ENCODE measurements at regions not wholly inside any gene's neighbourhood (a gene's known extent, or its start where the extent isn't known, plus 50 kb on each side); places are given as distances from the start of the nearest gene placed in this dataset.

DNA sequence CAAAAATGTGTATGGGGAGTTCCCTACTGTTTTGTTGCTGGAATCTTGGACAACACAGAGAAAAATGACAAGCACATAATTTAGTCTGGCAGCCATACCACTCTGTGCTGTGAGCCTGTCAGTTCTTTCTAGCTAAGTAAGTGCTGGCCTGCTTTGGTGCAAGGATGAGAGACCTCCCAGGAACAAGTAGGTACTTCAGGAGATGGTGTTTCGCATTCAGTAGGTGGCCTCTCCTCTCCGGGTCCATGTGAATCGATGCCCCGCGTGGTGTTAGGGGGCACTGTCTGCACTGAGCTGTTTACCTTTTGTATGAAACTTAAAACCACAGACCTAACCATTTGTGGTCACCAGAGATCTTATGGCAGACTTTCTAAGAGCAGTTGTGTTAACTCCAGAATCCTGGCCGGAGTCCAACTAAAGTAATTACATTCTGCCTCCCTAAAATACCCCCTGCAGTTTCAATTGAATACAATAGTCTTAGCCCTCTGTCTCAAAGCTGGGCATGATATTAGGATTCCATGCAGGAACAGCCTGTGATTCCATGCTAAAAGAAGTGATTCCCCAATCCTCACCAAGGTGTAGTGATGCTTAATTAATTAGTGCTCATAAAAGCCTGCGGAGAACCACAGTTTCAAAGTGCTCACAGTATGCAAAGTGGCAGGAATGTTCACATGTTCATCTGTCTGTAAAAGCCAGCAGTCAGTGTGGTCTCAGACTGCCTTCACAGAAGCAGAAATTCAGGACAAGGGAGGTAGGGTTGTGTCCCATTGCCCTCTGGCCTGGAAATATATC is 64.2 kb downstream of the LLPH start:
- DNase-seq, result no peak
- intact Hi-C loops (cut with DNase I), result no loop called here
- no peak for ATAC-seq (ENCODE audit: poor library complexity)

DNA sequence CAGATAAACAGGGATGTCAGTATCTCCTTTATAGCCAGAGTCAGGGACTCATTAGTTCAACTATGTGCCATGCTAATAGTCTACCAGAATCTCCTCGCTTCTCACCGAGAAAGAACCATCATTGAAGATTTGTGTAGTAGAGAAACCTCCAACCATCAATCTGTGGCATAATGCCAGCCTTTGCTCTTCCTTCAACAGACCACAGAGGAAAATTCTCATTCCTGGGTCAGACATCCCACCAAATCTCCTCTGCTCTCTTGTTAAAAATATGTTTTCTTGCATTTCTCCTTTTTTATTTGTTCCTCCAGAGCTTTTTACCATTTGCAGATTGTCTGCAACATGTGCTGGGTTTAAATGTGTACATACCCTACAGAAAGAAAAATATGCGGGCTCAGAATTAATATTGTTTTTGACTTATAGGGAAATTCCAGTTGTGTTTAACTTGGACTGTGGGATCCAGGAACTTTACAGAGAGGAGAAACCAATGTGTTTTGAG is 64.9 kb downstream of the LLPH start:
- intact Hi-C loops (cut with DNase I), result no loop called here
- ATAC-seq (ENCODE audit: poor library complexity) (no peak), DNase-seq (no peak)

DNA sequence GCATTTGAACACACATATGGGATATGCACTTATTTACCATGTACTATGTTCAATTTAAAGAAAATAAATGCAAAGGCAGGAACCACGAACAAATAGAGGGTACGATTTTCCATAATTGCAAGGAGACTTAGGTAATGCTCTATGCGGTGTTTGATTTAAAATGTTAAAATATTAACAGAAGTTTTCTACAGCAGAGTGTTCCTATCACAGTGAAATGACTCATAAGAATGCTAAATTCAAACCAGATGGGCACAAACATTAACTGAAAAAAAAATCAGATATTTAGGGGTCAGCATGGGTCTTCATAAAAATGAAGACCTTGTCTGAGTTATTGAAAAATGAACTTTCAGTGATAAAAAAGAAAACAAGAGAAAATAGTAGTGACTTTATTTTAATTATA is 65.4 kb downstream of the LLPH start:
- ATAC-seq (ENCODE audit: poor library complexity) (no peak), DNase-seq (no peak)
- intact Hi-C loops (cut with DNase I), result no loop called here

DNA sequence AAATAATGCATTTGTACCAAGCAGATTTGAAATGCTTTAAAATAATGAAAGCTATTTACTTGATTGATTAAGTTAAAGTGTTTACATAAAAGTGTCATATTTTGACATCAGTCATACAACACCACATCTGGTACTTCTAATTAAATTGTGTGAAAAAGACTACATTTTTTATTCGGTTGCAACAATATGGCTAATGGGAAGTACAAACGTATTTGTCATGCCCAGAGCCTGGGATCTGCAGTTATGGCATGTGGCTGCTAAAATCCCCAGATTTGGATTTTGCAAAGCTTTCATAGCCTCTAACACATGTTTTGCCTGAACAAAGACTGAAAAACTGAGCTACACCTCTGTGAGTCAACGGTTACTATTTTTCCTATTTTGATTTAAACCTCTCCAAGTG is 66.6 kb downstream of the LLPH start:
- intact Hi-C loops (cut with DNase I), result no loop called here
- DNase-seq (no peak), ATAC-seq (ENCODE audit: poor library complexity) (no peak)

DNA sequence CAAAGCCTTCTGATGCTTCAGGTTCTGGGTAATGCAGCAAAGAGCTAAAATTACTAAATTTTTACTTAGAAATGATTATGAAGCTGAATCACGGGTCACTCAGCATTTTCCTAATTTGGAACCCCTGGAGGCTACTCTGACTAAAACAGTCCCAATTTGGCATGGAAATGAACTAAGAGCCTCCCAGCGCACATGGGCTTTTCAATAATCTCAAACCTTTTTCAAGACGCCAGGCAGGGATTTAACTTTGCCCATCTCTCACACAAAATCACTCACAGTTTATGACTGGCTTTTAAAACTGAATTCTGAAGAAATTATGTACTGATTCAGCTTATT is 68.3 kb downstream of the LLPH start:
- no peak for DNase-seq
- intact Hi-C loops (cut with DNase I), result no loop called here
- ATAC-seq (ENCODE audit: poor library complexity), result no peak

DNA sequence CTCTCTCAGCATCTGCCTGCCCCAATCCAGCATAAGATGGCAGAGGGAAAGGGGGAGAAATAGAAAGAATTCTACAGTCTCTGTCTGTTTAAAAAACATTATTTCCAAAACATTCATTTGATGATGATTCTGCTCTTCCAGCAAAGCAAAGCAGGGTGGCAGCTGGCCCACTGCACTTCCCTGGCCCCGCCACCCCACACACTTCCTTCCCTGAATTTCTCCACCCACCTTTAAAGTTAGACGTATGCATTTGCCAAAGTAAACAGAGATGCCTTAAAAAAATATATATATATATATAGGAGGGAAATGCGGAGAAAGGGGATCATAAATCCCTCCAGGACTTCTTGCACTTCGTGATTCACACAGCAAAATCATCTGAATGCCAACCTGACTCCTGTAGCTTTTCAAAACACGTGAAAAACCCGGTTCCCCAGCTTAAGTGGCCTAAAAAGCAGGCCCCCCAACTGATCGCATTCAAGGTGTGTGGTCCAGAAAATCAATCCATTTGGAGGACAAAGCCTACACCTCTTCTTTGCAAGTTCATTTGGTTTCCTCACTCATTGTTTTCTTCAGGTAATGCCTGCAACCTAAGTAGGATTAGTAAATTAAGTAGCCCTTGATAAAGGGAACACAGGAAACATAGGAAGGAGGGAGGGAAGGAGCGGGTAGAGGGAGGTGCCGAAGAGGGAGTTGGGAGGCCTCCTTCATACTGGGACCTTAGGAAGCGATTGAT is 68.8 kb downstream of the LLPH start:
- no peak for DNase-seq
- intact Hi-C loops (cut with DNase I), result no loop called here
- ATAC-seq (ENCODE audit: poor library complexity), result no peak

DNA sequence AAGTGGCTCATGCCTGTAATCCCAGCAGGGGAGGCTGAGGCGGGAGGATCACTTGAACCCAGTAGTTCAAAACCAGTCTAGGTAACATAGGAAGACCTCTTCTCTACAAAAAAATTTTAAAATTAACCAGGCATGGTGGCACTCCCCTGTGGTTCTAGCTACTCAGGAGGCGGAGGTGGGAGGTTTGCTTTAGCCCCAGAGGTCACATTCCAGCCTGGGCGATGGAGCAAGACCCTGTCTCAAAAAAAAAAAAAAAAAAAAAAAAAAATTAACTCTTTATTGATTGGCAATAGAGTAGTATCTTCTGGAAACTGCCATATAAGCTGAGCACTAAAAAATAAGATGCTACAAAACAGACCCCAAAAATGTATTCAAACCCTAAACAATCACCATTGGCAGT is 69.5 kb downstream of the LLPH start:
- DNase-seq (no peak), ATAC-seq (ENCODE audit: poor library complexity) (no peak)
- intact Hi-C loops (cut with DNase I), result no loop called here

DNA sequence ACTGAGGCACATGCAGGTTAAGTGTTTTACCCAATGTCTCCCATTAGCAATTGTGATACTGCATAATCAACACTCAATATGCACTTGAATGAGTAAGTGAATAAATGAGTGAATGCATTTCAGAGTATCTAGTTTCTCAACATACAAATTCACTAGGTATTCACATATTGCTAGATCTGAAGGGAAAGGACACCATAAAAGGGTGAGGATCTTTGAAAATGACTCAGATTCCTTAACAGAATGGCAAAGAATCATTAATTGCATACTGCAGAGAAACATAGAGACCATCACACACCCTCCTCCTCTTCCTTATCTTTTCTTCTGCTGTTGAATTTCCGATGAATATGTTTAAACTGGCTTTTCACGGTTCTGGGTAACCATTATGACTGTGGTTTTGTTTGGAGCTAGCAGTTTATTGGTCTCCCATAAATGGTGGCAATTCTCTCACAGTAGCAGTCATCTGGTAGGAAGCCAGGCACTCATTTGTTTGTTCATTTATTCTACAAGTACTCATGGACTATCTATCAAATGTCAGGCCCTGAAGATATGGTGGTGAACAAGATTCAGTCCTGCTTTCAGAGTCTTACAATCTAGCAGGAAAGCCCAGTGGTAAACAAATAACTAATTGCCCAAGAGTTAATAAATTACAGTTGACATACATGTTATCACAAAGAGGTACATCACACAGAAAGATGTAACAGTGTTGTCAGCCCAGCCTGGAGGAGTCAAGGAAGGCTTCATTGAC is 70.2 kb downstream of the LLPH start:
- intact Hi-C loops (cut with DNase I), result no loop called here
- no peak for DNase-seq
- ATAC-seq (ENCODE audit: poor library complexity), result no peak

DNA sequence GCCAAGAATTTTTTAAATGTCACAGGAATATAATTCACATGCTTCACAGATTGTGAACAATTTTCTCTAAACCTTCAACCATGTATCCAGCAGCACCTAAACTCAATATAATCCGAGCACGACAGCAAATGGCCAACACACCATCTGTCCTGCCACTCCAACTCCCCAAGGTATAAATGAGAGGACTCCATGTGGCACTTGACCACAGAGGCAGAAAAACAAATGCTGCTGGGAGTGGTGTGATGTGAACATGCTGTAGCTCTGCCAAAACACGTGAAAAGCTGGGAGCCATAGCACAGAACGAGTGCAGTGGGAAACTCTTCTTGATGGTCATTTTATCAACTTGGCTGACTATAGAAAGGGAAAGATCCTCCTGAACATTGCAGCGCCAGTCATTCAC is 70.9 kb downstream of the LLPH start:
- no peak for ATAC-seq (ENCODE audit: poor library complexity)
- intact Hi-C loops (cut with DNase I), result no loop called here
- DNase-seq, result no peak

DNA sequence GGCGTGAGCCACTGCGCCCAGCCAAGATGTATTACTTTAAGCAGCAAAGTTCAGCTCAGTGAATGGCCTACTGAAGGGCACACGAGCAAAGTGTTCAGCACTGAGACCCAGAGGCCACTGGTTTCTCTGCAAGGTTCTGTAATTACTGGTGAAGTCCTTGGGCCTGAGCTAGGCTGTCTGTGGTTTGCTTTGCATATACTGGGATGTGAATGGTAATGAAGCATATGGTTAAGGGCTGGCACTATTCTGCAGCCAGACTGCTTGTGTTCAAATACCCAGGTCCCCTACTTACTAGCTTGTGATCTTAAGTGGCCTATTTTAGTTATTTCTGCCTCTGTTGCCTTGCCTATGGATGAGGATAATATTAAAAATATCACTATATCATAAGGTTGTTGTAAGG is 72.0 kb downstream of the LLPH start:
- ATAC-seq (ENCODE audit: poor library complexity) (no peak), DNase-seq (no peak)
- intact Hi-C loops (cut with DNase I), result no loop called here

DNA sequence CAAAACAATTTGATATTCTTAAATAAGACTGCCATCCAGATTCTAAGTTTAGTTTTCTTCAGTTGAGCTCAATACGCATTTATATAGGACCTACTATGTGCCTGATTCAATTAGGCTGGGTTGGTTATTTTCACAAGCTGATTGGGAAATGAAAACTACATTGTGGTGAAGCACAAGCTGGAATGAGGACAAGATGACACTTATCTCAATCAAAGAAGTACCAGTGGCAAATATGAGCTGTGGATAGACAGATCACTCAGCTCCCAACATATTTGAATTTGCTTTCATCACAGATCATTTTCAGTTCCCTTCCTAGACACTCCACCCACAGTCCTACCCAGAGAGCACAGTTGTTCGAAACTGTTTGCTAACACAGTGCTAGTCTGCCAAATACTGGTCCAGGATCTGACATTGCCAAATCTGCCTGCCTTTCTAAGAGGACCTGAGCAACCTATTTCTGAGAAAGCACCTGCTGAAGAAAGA is 74.7 kb downstream of the LLPH start:
- ATAC-seq (ENCODE audit: poor library complexity), result no peak
- intact Hi-C loops (cut with DNase I), result no loop called here
- no peak for DNase-seq

DNA sequence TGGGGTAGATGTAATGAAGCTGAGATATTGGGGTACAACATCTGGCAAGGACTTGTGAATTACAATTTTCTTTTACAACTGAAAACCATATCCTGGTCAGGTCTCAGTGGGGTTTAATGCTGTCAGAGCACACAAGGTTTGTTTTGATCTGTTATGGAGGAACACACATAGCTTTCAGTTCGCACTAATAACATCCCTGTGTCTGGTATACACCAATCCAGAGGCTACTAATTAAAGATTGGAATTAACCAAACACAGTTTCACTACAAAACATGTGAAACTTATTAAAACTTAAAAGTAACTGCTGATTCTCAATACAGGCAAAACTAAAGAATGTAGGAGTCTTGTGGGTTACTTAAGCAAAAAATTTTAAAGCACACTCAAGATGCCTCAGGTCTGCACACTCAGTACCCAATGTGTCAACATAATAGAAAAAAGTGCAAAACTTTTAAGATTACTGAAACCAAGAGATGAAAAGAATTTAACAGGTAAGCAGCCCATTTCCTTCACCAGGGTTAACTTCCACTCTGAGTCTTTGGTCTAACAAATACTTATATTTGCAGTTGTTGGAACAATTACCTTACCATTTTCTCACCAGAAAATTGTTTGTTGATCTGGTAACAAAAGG is 77.4 kb downstream of the LLPH start:
- intact Hi-C loops (cut with DNase I), result no loop called here
- DNase-seq (no peak), ATAC-seq (ENCODE audit: poor library complexity) (no peak)

DNA sequence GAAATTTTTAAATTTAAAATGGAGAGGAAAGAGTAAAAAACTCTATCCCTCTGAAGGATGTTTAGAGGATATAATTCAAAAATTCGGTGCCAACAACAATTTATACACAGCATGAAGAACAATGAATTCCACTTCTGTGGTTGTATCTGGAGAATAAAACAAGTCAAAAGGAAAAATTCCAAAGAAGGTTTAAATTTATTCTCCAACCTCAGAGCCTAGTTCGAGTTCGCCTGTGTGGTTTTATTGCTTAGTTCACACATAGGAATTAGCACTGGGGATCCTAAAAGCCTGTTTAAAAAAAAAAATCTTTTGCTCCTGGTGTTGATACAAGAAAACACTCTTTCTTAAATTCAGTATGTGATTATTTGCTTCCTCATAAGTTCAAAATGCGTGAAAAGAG is 79.2 kb downstream of the LLPH start:
- no peak for ATAC-seq (ENCODE audit: poor library complexity)

DNA sequence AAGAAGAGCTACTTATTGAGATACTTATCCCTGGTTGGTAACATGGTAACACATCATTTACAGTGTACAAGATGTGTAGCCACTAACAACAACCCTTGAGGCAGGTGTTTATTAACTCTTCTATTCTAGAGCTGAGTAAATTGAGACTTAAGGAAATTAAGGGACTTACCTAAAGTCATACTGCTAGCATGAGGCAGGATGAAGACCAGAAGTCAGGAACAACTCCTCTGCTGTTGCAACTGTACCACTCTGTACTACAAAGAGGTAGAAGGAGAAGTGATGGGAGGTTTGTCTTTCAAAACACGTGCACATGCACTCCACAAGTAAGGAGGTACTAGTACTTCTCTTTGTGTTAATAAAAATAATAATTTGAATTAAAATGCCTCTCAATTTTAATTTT is 79.9 kb downstream of the LLPH start:
- ATAC-seq (ENCODE audit: poor library complexity) (no peak), DNase-seq (no peak)
- intact Hi-C loops (cut with DNase I), result no loop called here

More for the DNA sequence above, 79.2 kb downstream of the LLPH start:
- intact Hi-C loops (cut with DNase I), result no loop called here
- no peak for DNase-seq

DNA sequence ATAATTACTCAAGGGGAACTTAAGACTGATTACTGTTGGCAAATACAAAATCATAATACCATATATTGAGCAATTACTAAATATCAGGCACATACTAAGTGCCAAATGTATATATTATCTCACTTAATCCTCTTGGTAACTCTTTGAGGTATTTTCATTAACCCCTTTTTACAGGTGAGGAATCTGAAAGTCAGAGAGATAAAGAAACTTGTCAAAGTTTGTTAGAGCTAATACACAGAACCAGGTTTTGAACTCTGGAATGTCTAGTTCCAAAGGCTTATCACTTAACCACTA is 80.3 kb downstream of the LLPH start:
- DNase-seq (no peak), ATAC-seq (ENCODE audit: poor library complexity) (no peak)
- intact Hi-C loops (cut with DNase I), result no loop called here

DNA sequence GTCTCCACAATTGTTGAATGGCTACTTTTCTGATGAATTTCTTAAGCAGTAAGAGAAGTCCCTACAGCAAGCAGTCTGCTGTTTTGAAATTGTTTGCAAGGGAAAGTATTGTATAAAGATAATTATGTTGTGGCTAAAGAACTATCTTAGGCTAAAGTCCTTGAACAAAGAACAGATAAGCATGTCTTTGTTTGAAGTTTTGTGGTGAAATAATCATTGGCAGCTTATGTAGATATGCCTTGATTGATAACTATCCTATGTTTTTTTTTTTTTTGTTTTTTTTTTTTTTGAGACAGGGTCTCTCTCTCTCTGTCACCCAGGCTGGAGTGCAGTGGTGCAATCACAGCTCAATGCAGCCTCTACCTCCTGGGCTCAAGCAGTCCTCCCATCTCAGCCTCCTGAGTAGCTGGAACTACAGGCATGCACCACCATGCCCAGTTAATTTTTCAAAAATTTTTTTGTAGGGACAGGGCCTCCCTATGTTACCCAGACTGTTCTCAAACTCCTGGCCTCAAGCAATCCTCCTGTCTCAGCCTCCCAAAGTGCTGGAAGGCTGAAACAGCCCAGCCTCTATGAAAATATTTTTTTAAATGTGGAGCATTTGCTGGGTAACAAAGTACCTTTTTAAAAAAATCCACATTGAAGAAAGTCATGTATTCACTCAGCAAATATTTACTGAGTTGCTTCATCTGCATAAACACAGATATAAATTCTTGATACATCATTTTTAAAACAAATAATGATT is 80.8 kb downstream of the LLPH start:
- intact Hi-C loops (cut with DNase I), result no loop called here
- no peak for DNase-seq

DNA sequence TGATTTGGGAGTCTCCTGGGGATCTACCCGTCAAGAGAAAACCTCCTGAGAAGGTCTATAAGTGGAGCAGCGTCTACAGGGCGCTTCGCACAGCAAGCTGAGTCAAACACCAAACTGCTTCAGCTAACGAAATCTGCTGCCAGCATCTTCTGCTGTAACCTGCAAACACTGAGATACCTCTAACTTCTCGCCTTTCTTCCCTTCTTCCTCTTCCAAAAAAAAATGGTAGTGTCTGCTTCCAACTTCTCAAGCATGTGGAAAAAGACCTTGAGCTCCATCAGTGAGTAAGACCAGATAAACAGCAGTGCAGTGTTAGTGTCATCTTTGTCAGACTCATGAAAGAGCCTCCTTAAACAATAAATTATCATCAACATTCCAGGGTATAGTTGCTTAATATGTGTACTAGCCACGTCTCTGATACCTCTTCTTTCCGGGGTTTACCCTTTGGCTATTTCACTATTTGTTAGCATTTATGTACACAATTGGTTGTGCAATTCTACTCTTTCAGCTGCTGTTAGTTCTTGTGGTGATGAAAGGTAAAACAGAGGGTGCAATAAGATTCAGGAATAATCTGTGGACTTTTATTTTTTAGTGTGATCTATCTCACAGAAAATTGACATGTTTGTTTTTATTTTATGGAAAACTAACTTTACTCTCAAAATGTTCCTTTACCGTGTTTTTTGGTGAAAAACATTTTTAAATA is 81.6 kb downstream of the LLPH start:
- no peak for ATAC-seq (ENCODE audit: poor library complexity)
- DNase-seq, result no peak
- intact Hi-C loops (cut with DNase I), result no loop called here

More for the DNA sequence above, 80.8 kb downstream of the LLPH start:
- ATAC-seq (ENCODE audit: poor library complexity), result no peak

DNA sequence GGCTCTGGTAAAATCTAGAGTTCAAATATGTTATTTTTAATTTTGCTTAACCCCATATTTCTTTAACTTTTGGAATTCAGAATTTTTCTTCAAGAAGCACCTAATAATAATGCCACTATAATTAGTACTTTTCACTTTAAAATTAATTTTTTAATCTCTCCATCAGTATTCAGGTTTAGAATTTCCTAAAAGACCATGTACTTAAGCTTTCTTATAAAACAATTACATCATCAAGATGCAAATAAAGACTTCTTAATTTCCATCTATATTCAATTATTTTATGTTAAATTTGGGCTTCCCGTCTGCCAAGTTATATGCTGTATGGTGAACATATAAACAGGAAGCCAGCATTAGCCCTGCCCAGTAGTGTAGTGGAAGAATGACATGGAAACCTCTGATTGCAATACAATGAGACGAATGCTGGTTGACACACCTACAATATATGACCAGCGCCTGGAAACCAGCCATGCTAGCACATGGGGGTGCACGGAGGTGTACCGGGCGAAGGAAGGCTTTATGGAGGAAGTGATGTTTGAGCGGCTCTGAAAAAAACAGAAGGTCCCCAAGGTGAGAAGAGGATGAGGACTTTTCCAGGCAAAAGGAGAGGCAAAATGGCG is 82.2 kb downstream of the LLPH start:
- no peak for DNase-seq
- intact Hi-C loops (cut with DNase I), result no loop called here
- ATAC-seq (ENCODE audit: poor library complexity), result no peak
